Astrocyte of the hippocampus (primary cell): ENCODE measurements at regions not wholly inside any gene's neighbourhood (a gene's known extent, or its start where the extent isn't known, plus 50 kb on each side); places are given as distances from the start of the nearest gene placed in this dataset.

Experiments used
- DNase-seq: peaks from one replicate; pipeline ENCODE4 v3.0.0; 2011; ENCODE audit warnings: low read depth, low spot score

GRCh38 chr4:141783770-141784169 is 147.4 kb downstream of the IL15 start:
- DNase-seq, result no peak

DNA sequence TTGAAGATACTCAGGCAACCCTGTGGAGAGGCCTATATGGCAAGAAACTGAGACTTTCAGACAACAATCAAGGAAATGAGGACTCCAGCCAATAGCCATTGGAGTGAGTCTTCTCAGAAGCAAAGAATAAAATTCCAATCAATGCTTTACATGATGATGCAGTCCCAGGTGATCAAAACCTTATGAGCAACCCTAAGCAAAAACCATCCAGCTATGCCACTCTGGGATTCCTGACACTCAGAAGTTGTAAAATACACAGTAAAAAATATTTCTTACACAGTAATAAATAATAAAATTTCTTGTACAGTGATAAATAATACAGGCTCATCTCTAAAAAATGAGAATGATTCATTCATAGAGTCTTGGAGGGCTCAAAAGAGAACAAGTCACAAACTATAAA is 150.6 kb downstream of the IL15 start:
- no peak for DNase-seq

GRCh38 chr4:141788169-141788915 is 152.0 kb downstream of the IL15 start:
- DNase-seq, result peak; percentile 64

- no peak for DNase-seq
Observed at GRCh38 chr4:141789716-141790115, 153.3 kb downstream of the IL15 start.

- no peak for DNase-seq
Observed at GRCh38 chr4:141792164-141792563, 155.8 kb downstream of the IL15 start.

- DNase-seq, result no peak
Observed at GRCh38 chr4:141797966-141798365, 161.6 kb downstream of the IL15 start.

- DNase-seq, result no peak
Observed at GRCh38 chr4:141801558-141801957, 165.2 kb downstream of the IL15 start.

GRCh38 chr4:141802333-141802732 is 165.9 kb downstream of the IL15 start:
- peak; percentile 78 for DNase-seq

GRCh38 chr4:141804836-141805235 is 168.5 kb downstream of the IL15 start:
- no peak for DNase-seq

GRCh38 chr4:141807103-141807891 is 170.9 kb downstream of the IL15 start:
- peak; percentile 64 for DNase-seq

- DNase-seq, result peak; percentile 18
Observed at GRCh38 chr4:141810038-141810711, 173.8 kb downstream of the IL15 start.

- DNase-seq, result peak; percentile 46
Observed at GRCh38 chr4:141810712-141811375, 174.5 kb downstream of the IL15 start.

DNA sequence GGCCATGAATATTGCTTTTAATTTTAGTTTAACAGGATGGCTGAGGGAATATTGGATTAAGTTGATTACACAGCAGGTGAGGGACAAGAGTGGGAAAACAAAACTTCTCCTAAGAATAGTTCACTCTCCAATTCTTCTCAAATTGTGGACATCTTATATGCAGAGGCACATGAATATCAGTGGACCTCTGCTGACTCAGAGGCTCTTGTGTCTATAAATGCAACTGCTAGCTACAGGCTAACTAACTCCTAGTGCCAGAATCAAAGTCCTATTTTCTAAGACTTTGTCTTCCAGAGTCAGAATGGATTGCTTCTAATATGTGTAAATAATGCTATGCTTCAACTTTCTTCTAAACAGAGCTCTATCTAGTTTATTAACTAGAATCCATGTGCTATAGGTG is 175.8 kb downstream of the IL15 start:
- DNase-seq, result no peak

- DNase-seq, result no peak
Observed at GRCh38 chr4:141814499-141814898, 178.1 kb downstream of the IL15 start.

DNA sequence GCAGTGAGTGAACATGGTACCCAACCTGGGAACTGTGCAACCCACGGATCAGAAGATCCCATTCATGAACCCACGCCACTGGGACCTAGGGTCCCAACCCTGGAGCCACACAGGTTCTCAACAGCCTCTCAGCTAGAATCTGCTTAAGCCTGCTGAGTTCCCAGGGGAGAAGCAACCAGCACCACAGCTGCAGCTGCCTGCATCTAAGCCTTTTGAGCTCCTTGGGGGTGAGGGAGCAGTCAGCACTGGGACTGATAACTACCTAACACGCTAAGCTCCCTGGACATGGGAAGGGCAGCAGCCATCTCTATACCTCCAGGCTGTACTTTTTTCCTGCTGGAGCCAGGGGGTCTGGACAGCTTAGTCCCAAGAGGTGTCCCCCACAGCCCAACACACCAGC is 179.3 kb downstream of the IL15 start:
- DNase-seq, result no peak

DNA sequence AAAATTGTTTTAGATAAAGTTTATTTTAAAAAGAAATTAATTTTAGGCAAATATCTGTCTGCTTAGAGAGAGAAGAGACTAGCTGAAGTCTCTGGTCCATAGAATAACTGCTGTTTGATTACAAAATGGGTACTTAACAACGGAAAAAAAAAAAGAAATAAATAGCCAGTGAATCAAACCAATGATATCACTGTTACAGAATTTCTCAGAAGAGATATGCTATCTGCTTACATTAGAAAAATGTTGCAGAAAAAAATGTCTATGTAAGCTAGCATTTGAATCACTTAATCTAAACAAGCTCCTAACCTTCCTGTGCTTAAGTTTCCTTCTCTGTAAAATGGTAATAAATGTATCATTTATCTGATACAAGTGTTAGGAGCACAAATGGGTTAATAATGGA is 189.9 kb downstream of the IL15 start:
- DNase-seq, result no peak

- no peak for DNase-seq
Observed at GRCh38 chr4:141833209-141833608, 196.8 kb downstream of the IL15 start.

GRCh38 chr4:141840299-141840986 is 204.1 kb downstream of the IL15 start:
- DNase-seq, result no peak

- no peak for DNase-seq
Observed at GRCh38 chr4:141843136-141843535, 206.8 kb downstream of the IL15 start.

- DNase-seq, result no peak
Observed at GRCh38 chr4:141845901-141846300, 209.5 kb downstream of the IL15 start.

DNA sequence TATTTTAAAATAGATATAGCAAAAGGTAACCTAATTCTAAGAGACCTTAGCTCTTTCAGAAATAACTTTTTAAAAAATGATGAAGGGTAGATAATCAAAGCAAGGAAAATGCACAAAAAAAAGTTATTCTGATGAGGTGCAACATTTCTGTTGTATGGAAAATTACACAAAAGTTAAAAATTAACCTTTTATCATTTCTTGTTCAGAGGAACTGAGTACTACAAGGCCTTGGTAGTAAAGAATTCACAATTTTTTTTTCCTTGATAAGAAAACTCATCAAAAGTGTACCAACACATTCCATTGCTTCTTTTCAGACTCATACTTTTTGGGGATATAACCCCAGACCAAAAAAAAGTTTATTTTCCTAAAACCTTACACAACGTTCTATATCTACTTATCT is 213.0 kb downstream of the IL15 start:
- no peak for DNase-seq
